ENCODE measurements at regions not wholly inside any gene's neighbourhood (a gene's known extent, or its start where the extent isn't known, plus 50 kb on each side); places are given as distances from the start of the nearest gene placed in this dataset.

GRCh38 chr15:84402856-84403608 lies 167.5 kb downstream of the GOLGA6L4 start:
- H3K9me3 ChIP-seq (ENCODE audit: control insufficient read depth, insufficient read depth, low read length): no peaks in the 10 kb centered on the region
- ATAC-seq (ENCODE audit: low read depth) (no peak), DNase-seq (no peak)
- no peak overlapping the region for H3K18ac ChIP-seq (ENCODE audit: low read depth, low read length)
- no peak overlapping the region for H4K5ac ChIP-seq (ENCODE audit: low read depth, low read length)
- no peak overlapping the region for H2BK15ac ChIP-seq (ENCODE audit: low read depth, low read length)
- H2AK5ac ChIP-seq (ENCODE audit: low read depth, low read length): no peak overlapping the region
- H3K9ac ChIP-seq (ENCODE audit: low read depth, low read length): no peak overlapping the region
- H3K9me1 ChIP-seq (ENCODE audit: insufficient read depth, low read length): no peaks in the 10 kb centered on the region
- H2BK5ac ChIP-seq (ENCODE audit: low read depth, low read length, poor library complexity, severe bottlenecking): no peak overlapping the region
- no peak overlapping the region for H3K4me3 ChIP-seq (ENCODE audit: insufficient read depth, low read depth, low read length)
- dilution Hi-C loops (cut with HindIII; ENCODE audit: low sequenced_read_pairs, unreplicated experiment) (no loop called here), in situ Hi-C loops (cut with MboI; ENCODE audit: low sequenced_read_pairs) (no loop called here), intact Hi-C loops (cut with micrococcal nuclease) (no loop called here)
- H3K4me2 ChIP-seq (ENCODE audit: low read depth, low read length): no peak overlapping the region
- BruUV-seq (replicated peaks): no TSS peak
- no peaks in the 10 kb centered on the region for H3K4me1 ChIP-seq (ENCODE audit: control insufficient read depth, insufficient read depth, low read length)
- no peak overlapping the region for H2AK9ac ChIP-seq (replicated peaks; ENCODE audit: low read depth, low read length, poor library complexity)
- no peaks in the 10 kb centered on the region for H3K27me3 ChIP-seq (ENCODE audit: control insufficient read depth, insufficient read depth, low read length)
- no peak overlapping the region for H3K23ac ChIP-seq (ENCODE audit: low read depth, low read length)
- H3K79me1 ChIP-seq (ENCODE audit: low read depth in 1 of 2, low read length in 2 of 2): no peaks in the 10 kb centered on the region
- CTCF ChIA-PET: no interaction called here
- no peak overlapping the region for H4K8ac ChIP-seq (ENCODE audit: low read depth in 2 of 2, low read length in 2 of 2)
- H3K14ac ChIP-seq (replicated peaks; ENCODE audit: low read depth, low read length): no peak overlapping the region
- no peak overlapping the region for H3K27ac ChIP-seq (ENCODE audit: insufficient read depth, low read length)
- no peak overlapping the region for H2BK120ac ChIP-seq (ENCODE audit: low read depth, low read length)
- no peak overlapping the region for H4K91ac ChIP-seq (ENCODE audit: insufficient read depth, low read depth, low read length)
- H4K20me1 ChIP-seq (ENCODE audit: insufficient read depth, low read length): no peaks in the 10 kb centered on the region
- H2BK20ac ChIP-seq (ENCODE audit: low read depth, low read length): no peak overlapping the region
- H3K36me3 ChIP-seq (ENCODE audit: control insufficient read depth, insufficient read depth, low read length): no peaks in the 10 kb centered on the region
- 93% methylated on average over 16 of the region's 21 CpGs; no CpG with 5 or more reads in 1 of the 2 experiments for WGBS, 2 experiments (ENCODE audit: extremely low coverage in 2 of 2, insufficient read length in 1 of 2)
- H2AFZ ChIP-seq (replicated peaks; ENCODE audit: low read length, poor library complexity): no peak overlapping the region
- POLR2A ChIA-PET (ENCODE audit: unreplicated experiment): no interaction called here
- H3K56ac ChIP-seq (ENCODE audit: extremely low read depth, insufficient read depth, low read length): no peak overlapping the region
- no peak overlapping the region for H3K4ac ChIP-seq (ENCODE audit: low read depth, low read length)
- no peak for TF ChIP-seq RCOR1 (IDR thresholded peaks at IDR 0.05; ENCODE audit: insufficient replicate concordance, low read length)
- TF ChIP-seq SMC3 (IDR thresholded peaks at IDR 0.05; ENCODE audit: low read depth, low read length): no peak
- no peak for TF ChIP-seq NFE2L2 (IDR thresholded peaks at IDR 0.05; ENCODE audit: low read depth, low read length)
- TF ChIP-seq MAZ (IDR thresholded peaks at IDR 0.05; ENCODE audit: borderline replicate concordance, low read depth, low read length): no peak
- no peak for TF ChIP-seq CTCF (conservative IDR thresholded peaks at IDR 0.05; ENCODE audit: low read depth, low read length)
- TF ChIP-seq RFX5 (IDR thresholded peaks at IDR 0.05; ENCODE audit: low read depth, low read length): no peak
- TF ChIP-seq ELK1 (IDR thresholded peaks at IDR 0.05; ENCODE audit: borderline replicate concordance, low read depth, low read length): no peak

Measured in IMR-90 (cell line).